ENCODE measurements at regions not wholly inside any gene's neighbourhood (a gene's known extent, or its start where the extent isn't known, plus 50 kb on each side); places are given as distances from the start of the nearest gene placed in this dataset.

DNA sequence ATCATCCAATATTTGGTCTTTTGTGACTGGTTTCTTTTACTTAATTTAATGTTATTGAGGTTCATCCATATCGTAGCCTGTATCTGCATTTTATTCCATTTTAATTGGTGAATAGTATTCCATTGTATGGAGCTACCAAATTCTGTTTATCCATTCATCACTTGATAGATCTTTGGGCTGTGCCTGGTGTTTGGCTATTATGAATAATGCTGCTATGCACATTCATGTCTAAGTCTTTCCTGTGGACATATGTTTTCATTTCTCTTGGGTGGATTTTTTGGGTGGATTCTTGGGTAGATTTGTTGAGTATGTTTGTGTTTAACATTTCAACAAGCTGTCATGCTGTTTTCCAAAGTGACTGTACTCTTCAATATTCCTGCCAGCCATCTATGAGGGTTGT, 52.5 kb upstream of the NEDD4L start:
- no peak overlapping the region for H3K4me3 ChIP-seq (ENCODE audit: low read depth, low read length)
- DNase-seq (ENCODE audit: low read depth): no peak
- TF ChIP-seq, protein P1, sequence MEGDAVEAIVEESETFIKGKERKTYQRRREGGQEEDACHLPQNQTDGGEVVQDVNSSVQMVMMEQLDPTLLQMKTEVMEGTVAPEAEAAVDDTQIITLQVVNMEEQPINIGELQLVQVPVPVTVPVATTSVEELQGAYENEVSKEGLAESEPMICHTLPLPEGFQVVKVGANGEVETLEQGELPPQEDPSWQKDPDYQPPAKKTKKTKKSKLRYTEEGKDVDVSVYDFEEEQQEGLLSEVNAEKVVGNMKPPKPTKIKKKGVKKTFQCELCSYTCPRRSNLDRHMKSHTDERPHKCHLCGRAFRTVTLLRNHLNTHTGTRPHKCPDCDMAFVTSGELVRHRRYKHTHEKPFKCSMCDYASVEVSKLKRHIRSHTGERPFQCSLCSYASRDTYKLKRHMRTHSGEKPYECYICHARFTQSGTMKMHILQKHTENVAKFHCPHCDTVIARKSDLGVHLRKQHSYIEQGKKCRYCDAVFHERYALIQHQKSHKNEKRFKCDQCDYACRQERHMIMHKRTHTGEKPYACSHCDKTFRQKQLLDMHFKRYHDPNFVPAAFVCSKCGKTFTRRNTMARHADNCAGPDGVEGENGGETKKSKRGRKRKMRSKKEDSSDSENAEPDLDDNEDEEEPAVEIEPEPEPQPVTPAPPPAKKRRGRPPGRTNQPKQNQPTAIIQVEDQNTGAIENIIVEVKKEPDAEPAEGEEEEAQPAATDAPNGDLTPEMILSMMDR (conservative IDR thresholded peaks at IDR 0.05; ENCODE audit: low read depth, low read length): no peak

DNA sequence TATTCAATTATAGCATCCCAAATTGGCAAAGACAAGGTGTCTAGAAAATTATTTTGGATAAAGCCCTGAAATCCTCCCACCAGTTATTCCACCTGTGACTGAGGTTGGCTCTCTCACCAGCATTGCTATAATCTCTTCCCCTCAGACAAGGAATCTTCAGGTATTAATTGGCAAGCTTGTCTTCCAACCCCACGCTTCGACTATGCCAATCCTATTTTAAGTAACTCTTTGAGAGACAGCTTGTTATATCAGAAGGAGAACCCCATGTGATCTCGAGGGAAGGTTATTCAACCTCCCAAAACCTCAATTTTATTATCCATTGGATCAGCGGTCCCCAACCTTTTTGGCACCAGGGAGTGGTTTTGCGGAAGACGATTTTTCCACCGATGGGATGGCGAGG, 54.5 kb upstream of the NEDD4L start:
- no peak for DNase-seq (ENCODE audit: low read depth)
- H3K4me3 ChIP-seq (ENCODE audit: low read depth, low read length): no peak overlapping the region
- TF ChIP-seq, protein P1 (conservative IDR thresholded peaks at IDR 0.05; ENCODE audit: low read depth, low read length): no peak

DNA sequence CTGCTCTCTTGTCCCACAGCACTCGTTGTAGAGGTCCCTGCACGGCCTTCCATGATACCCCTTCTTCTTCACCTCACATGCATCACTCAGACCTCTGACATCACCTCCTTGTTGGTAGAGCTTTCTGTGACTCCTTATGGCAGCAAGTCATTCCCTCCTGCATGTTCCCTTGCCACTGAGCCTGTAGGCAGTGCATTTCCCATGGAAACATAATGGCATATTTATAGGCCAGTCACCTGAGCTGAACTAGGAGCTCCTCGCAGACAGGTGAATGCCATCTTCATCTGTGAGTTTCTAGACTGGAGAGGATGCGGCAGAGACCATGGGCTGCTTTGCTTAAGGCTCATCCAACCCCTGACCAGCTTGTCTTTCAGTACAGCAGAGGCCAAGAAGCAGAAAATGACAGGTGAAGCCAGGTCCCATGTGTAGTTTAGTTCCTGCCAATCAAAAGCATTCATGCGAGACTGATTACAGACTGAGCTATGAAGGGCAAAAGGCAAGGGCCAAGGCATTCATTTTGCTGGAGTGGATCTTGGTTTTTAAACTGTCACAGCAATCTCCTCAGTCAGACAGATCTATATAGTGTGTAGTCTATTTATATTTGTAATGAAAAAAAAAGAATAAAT, 59.4 kb upstream of the NEDD4L start:
- H3K4me3 ChIP-seq (ENCODE audit: low read depth, low read length): no peak overlapping the region
- TF ChIP-seq, protein P1 (conservative IDR thresholded peaks at IDR 0.05; ENCODE audit: low read depth, low read length): no peak
- DNase-seq (ENCODE audit: low read depth): no peak

DNA sequence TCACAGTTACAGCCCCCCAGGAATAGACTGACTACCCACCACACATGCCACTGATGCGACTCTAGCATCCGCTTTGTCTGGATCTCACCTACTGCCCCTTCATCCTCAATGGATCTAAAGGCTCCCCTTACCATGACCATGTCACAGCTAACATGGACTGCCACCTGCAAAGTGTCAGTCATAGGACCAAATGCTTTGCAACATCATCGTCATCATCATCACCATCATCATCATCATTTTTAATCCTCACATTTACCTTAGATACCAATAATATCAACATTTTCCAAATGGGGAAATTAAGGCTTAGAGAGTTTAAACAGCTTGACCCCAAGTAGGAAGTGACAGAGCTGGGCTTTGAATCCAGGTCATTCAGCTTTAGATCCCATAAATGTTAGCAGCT, 60.1 kb upstream of the NEDD4L start:
- DNase-seq (ENCODE audit: low read depth): no peak
- TF ChIP-seq, protein P1 (conservative IDR thresholded peaks at IDR 0.05; ENCODE audit: low read depth, low read length): no peak
- no peak overlapping the region for H3K4me3 ChIP-seq (ENCODE audit: low read depth, low read length)

DNA sequence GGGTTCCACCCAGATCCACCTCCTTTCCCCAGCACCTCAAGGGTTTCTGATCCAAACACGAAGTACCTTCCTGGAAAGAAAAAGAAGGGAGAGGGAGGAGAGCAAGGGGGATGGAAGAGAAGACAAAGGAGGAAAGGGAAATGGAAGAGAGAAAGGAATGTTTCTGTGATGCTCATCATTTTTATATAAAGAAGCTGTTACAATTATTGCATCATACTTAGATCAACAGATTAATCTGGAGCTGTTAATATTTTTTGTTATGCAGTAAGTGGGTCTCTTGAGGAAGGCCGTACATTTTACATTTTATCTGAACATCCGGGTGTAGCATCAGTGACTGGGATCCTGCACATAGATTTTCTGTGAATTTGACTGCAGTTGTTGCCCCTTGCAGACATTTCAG, 60.6 kb upstream of the NEDD4L start:
- no peak for DNase-seq (ENCODE audit: low read depth)
- no peak overlapping the region for H3K4me3 ChIP-seq (ENCODE audit: low read depth, low read length)
- TF ChIP-seq, protein P1 (conservative IDR thresholded peaks at IDR 0.05; ENCODE audit: low read depth, low read length): no peak

DNA sequence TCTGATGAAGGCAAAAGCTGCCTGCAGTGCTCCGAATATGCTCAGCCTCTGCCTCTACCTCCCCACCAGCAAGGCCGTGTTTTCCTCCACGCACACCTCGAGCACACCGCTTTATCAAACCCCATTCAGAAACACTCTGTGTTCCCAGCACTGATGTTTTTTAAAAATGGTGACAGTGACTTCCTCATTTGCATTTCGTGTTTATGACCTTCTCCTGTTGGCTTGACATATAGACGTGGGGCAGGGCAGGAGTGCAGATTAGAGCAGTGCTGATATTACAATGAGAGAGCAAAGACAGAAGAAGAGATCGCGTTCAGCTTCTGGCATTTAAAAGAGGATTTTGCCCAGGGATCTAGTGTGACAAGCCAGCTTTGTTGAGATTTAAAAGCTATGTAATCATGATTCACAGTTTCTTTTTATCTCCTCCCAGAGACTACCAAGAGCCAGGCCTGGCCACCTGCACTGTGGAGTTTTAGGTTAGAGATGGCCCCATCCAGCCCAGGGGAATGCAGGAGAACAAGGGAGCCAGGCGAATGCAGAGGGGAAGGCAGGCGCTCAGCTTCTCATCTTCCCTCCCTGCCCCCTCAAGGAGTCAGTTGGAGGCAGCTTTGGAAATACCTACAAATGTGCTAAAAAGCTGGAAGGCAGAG, 61.5 kb upstream of the NEDD4L start:
- no peak for DNase-seq (ENCODE audit: low read depth)
- no peak overlapping the region for H3K4me3 ChIP-seq (ENCODE audit: low read depth, low read length)
- TF ChIP-seq, protein P1 (conservative IDR thresholded peaks at IDR 0.05; ENCODE audit: low read depth, low read length): no peak

All from choroid plexus epithelial cell (primary cell).